Fibroblast of pulmonary artery (primary cell): ENCODE measurements at regions not wholly inside any gene's neighbourhood (a gene's known extent, or its start where the extent isn't known, plus 50 kb on each side); places are given as distances from the start of the nearest gene placed in this dataset.

Experiments
- DNase-seq: peaks from one replicate; pipeline ENCODE4 v3.0.0-alpha.2; 2010; ENCODE audit warnings: low read depth
- H3K4me3 ChIP-seq: replicated peaks from 2 replicates; pipeline ENCODE4 v1.5.1; 2011; ENCODE audit warnings: low read depth, mild to moderate bottlenecking, control low read depth, low read length, moderate library complexity
- CTCF ChIP-seq: IDR thresholded peaks from 2 replicates; pipeline ENCODE4 v1.5.1; 2011; ENCODE audit warnings: mild to moderate bottlenecking, control low read depth, low read length, inconsistent platforms; ENCODE audit errors: missing control alignments

GRCh38 chr3:94314218-94314883 lies 251.5 kb downstream of the NSUN3 start:
- no peak for TF ChIP-seq CTCF
- no peak for DNase-seq
- no peak overlapping the region for H3K4me3 ChIP-seq

- no peak for TF ChIP-seq CTCF
- no peak for DNase-seq
- no peak overlapping the region for H3K4me3 ChIP-seq
Observed at GRCh38 chr3:94317017-94317416, 254.2 kb downstream of the NSUN3 start.

GRCh38 chr3:94323596-94323995 lies 260.7 kb downstream of the NSUN3 start:
- TF ChIP-seq CTCF, result no peak
- no peak for DNase-seq
- no peak overlapping the region for H3K4me3 ChIP-seq

- no peak for DNase-seq
- TF ChIP-seq CTCF, result no peak
- H3K4me3 ChIP-seq, result no peak overlapping the region
Observed at GRCh38 chr3:94331831-94332230, 269.0 kb downstream of the NSUN3 start.

- H3K4me3 ChIP-seq, result no peak overlapping the region
- TF ChIP-seq CTCF, result peak; percentile 57
- DNase-seq, result peak; percentile 74
Observed at GRCh38 chr3:94336046-94336753, 273.3 kb downstream of the NSUN3 start.

- no peak for DNase-seq
- no peak for TF ChIP-seq CTCF
- no peak overlapping the region for H3K4me3 ChIP-seq
Observed at GRCh38 chr3:94345101-94345500, 282.2 kb downstream of the NSUN3 start.
